HTR-8/SVneo (cell line): ENCODE measurements at regions not wholly inside any gene's neighbourhood (a gene's known extent, or its start where the extent isn't known, plus 50 kb on each side); places are given as distances from the start of the nearest gene placed in this dataset.
"Not testable (repeated sequence)": the region's sequence is repeated elsewhere in the genome, so short reads cannot be mapped to it uniquely, and the experiment has no call there.

Experiments used
- DNase-seq: peaks from one replicate; pipeline ENCODE4 v3.0.0; 2011; ENCODE audit warnings: low spot score, mixed read lengths; ENCODE audit not compliant: insufficient read length
- FAIRE-seq: peaks from 2 replicates; lab custom pipeline; 2011; peaks lifted over from hg19 to GRCh38; lab: Jason Lieb, UNC

GRCh38 chr5:17114715-17115599 lies 102.5 kb upstream of the BASP1 start:
- FAIRE-seq (no peak), DNase-seq (no peak)

- DNase-seq, result no peak
- FAIRE-seq, result no peak
These were observed 101.6 kb upstream of the BASP1 start for GRCh38 chr5:17115855-17116254.

DNA sequence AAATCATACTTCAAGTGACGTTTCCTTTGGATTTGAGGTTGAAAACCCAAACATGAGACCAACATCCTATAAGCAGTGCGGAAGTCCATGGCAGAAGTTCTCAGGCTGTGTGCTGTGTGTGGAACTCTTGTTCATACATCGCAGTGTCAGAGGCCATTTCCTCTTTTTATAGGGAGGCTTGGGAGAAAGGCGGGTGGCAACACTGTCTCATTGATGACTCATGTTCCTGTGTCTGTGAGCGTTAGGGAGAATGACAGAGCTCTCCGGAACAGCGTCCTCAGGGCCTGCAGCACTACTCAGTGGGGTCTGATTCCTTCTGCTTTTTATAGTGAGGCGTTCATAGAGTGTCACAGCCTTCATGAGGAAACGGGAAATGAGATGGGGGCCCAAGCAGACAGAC lies 98.8 kb upstream of the BASP1 start:
- DNase-seq (peak; percentile 98), FAIRE-seq (no peak)

- DNase-seq, result no peak
- FAIRE-seq, result no peak
These were observed 97.2 kb upstream of the BASP1 start for GRCh38 chr5:17120209-17120608.

GRCh38 chr5:17121776-17122175 lies 95.7 kb upstream of the BASP1 start:
- DNase-seq (no peak), FAIRE-seq (no peak)

DNA sequence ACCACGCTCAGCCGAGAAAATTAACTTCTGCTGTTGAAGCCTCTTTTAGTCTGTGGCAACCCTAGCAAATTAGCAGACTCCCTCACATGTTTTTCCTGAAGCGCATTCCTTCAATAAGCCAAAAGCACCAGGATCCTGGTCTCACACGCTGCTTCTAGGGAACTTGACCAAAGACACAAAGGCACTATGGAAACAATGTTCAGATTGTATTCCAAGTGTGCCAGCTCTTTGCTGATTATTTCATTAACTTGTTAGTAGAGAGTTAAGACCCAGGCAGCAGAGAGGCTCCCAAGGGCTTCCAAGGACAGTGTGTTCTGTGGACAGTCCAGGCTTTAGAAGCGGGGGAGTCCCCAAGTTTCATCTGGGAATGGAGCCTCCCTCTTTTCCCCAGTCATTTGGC lies 94.4 kb upstream of the BASP1 start:
- no peak for FAIRE-seq

GRCh38 chr5:17123773-17124172 lies 93.7 kb upstream of the BASP1 start:
- not testable (repeated sequence) for FAIRE-seq, DNase-seq

More for the DNA sequence above, 94.4 kb upstream of the BASP1 start:
- DNase-seq, result no peak

DNA sequence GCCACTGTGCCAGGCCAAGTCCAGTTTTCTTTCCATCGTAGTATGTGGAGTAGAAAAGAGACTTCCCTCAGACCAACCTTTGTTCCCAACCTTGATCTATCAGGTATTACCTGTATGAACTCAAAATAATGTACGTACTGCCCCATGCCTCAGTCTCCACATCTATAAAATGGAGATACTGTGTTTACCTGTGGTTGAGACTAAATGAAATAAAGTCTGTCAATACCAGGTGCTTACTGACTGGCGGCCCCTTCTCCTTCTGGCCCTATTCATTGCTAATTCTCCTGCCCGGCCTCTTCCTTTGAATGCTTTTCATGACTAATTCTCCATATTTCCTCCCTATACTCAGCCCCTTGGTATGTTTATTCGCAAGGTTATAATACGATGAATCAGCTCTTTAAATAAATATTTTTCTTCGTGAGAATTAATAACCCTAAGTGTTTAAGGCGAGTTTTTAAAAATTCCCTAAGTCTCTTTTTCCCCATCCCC lies 89.6 kb upstream of the BASP1 start:
- no peak for FAIRE-seq
- DNase-seq, result peak; percentile 81

DNA sequence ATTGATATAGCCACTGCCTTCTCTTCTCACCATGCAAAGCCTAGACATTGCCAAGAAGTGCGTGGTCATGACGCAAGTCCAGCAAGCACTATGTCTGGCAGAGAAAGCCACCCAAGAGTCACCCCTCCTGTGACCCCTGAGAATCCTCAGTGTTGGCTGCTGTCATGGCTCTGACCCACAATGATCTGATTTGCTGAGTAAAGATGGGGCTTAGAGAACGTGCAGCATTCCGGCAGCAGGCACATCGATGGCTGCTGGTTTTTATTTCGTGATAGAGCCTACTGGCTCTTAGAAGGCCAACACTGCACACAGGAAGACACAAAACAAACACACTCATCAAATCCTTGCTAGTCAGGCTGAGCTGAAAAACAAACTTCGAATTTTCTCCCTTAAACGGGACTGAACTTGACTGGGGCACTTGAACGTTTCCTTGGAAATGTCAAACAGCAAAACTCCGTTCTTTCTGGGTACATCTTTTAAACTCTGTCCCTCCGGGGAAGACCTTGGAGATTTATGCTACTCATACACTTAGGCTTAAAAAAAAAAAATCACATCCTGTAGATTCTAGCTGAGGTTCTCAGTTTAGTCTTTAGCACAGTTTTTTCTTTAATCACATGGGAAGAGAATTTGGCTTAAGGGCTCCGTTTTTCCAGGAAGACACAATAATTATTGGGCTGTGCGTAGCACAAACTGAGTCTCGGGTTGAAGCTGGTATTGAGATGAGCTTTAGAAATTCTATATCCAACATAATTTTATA lies 88.2 kb upstream of the BASP1 start:
- FAIRE-seq (no peak), DNase-seq (no peak)

GRCh38 chr5:17130302-17130701 lies 87.1 kb upstream of the BASP1 start:
- FAIRE-seq, DNase-seq: not testable (repeated sequence)

GRCh38 chr5:17132444-17133083 lies 84.9 kb upstream of the BASP1 start:
- peak; percentile 66 for DNase-seq

GRCh38 chr5:17135050-17135449 lies 82.4 kb upstream of the BASP1 start:
- DNase-seq (no peak), FAIRE-seq (no peak)

More at GRCh38 chr5:17132444-17133083, 84.9 kb upstream of the BASP1 start:
- FAIRE-seq, result no peak

- FAIRE-seq, result no peak
- DNase-seq, result no peak
These were observed 74.1 kb upstream of the BASP1 start for GRCh38 chr5:17143335-17143734.

DNA sequence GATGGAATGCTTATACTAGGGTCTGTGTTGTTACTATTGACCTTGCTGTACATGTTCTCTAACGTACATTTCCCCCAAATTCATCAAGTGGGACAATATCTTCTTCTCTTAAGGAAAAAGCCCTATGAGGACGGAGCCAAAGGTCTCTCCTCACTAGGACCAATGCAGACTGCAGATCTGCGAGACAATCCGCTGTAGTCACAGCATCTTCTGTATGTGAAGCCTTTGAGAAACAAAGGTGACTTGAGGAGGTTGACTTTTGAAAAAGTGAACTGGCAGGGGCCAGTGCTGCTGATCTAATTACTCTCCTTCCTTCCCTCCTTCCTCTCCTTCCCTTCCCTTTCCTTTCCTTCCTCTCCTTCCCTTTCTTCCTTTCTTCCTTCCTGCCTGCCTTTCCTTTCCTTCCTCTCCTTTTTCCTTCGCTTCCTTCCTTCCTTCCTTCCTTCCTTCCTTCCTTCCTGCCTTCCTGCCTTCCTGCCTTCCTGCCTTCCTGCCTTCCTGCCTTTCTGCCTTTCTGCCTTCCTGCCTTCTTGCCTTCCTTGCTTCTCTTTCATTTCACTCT lies 71.1 kb upstream of the BASP1 start:
- FAIRE-seq, result no peak
- no peak for DNase-seq

DNA sequence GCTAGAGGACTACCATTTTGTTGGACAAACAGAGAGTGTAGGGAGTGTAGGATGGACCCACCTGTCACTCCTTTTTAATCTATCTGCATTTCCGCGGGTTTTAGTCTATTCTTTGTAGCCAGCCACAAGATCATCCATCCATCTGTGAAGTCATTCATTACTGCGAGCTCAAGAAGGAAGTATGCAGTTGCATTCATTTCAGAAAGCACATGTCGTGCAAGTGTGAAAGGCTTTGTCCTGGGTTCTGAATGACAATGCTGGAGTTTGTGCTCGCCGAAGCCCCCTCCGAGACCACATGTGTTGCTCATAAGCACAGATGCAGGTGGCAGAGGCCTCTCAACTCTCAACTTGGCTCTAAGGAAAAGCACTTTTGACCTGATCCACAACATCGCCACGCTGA lies 70.3 kb upstream of the BASP1 start:
- FAIRE-seq, result no peak

DNA sequence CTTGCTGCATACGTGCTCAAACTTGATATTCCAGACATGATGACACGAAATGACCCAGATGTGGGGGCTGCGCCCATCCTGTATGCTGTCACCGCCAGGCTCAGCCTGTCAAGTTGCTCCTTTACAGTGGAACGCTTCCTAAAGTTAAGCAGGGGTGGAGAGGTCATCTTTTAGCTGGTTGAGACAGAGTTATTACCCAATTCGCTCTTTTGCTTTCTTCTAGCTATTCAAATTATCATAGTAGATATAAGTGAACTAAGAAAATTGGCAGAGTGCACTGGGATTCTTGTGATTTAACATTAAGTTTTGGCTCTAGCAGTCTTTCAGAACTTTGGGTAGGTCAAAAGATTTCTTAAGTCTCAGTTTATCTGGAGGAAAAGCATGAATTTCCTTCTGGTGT lies 69.8 kb upstream of the BASP1 start:
- no peak for FAIRE-seq
- DNase-seq, result no peak

More for the DNA sequence above, 70.3 kb upstream of the BASP1 start:
- no peak for DNase-seq

GRCh38 chr5:17148481-17148880 lies 69.0 kb upstream of the BASP1 start:
- DNase-seq, result no peak
- FAIRE-seq, result no peak

GRCh38 chr5:17149786-17150185 lies 67.6 kb upstream of the BASP1 start:
- FAIRE-seq (no peak), DNase-seq (no peak)

GRCh38 chr5:17150531-17150930 lies 66.9 kb upstream of the BASP1 start:
- no peak for FAIRE-seq
- no peak for DNase-seq

DNA sequence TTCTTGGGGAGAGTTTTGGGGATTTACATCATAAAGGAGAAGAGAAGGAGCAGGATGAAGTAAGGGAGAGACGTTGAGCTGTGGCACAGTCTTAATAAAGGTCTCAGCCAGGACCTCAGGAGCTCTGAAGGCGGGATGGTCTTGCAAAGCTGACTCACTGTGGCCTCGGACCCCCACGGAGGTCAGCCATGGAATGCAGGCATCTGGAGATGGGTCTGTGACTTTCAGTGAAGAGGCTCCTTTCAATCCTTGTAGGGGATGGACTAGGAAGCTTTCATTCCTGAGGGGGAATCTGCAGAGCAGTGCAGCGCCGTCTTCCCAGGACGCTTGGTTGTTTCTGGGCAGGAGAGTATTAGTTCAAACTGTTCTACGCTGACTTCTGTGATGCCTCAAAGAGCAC lies 65.7 kb upstream of the BASP1 start:
- DNase-seq (no peak), FAIRE-seq (no peak)
